Activated CD4-positive, alpha-beta T cell treated with anti-CD3 and anti-CD28 coated beads, Interleukin-2, amount 10 ng/mL, durations not matched to agents 24 days and 14 days (primary cell): ENCODE measurements at regions not wholly inside any gene's neighbourhood (a gene's known extent, or its start where the extent isn't known, plus 50 kb on each side); places are given as distances from the start of the nearest gene placed in this dataset.

ENCODE experiments used
- DNase-seq: peaks from one replicate; pipeline ENCODE4 v3.0.0; 2022
- H3K27ac Mint-ChIP-seq: one replicate; pipeline ENCODE4 v1.8.0; 2022; ENCODE audit warnings: mild to moderate bottlenecking, mixed read lengths
- H3K27me3 Mint-ChIP-seq: one replicate; pipeline ENCODE4 v1.8.0; 2022; ENCODE audit warnings: mixed read lengths
- H3K36me3 Mint-ChIP-seq: one replicate; pipeline ENCODE4 v1.8.0; 2022; ENCODE audit warnings: low read depth, mild to moderate bottlenecking, mixed read lengths
- H3K4me1 Mint-ChIP-seq: one replicate; pipeline ENCODE4 v1.8.0; 2021; ENCODE audit warnings: mixed read lengths
- H3K4me3 Mint-ChIP-seq: one replicate; pipeline ENCODE4 v1.8.0; 2022; ENCODE audit warnings: mild to moderate bottlenecking, moderate library complexity, mixed read lengths
- H3K9me3 Mint-ChIP-seq: one replicate; pipeline ENCODE4 v1.8.0; 2021; ENCODE audit warnings: mixed read lengths
- intact Hi-C: fragments of 100-400 bp; cut with micrococcal nuclease; formaldehyde crosslinking; loops from one replicate; pipeline ENCODE4 v1.15.1; 2023

DNA sequence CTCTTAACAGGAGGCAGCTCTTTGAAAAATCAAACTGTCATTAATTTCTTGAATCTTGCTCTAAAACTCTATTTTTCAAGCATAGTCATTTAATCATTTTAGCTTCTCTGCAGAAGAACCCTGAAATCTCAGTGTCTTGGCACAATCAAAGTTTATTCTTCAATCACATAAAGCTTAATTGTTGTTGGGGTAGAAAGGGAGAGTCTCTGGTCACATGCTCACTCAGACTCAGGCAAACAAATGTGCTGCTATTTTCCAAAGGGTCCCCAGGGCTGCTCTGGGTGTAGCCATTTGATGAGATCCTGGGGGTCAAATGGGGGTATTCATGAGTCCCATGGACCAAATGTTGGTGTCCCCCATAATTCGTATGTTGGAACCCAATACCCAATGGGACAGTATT, 114.8 kb downstream of the MSX2 start:
- H3K4me3 Mint-ChIP-seq = no peak overlapping the region
- intact Hi-C loops = no loop called here
- H3K36me3 Mint-ChIP-seq = no peaks in the 10 kb centered on the region
- DNase-seq = no peak
- no peaks in the 10 kb centered on the region for H3K4me1 Mint-ChIP-seq
- no peaks in the 10 kb centered on the region for H3K27me3 Mint-ChIP-seq
- no peaks in the 10 kb centered on the region for H3K9me3 Mint-ChIP-seq
- H3K27ac Mint-ChIP-seq = no peak overlapping the region

DNA sequence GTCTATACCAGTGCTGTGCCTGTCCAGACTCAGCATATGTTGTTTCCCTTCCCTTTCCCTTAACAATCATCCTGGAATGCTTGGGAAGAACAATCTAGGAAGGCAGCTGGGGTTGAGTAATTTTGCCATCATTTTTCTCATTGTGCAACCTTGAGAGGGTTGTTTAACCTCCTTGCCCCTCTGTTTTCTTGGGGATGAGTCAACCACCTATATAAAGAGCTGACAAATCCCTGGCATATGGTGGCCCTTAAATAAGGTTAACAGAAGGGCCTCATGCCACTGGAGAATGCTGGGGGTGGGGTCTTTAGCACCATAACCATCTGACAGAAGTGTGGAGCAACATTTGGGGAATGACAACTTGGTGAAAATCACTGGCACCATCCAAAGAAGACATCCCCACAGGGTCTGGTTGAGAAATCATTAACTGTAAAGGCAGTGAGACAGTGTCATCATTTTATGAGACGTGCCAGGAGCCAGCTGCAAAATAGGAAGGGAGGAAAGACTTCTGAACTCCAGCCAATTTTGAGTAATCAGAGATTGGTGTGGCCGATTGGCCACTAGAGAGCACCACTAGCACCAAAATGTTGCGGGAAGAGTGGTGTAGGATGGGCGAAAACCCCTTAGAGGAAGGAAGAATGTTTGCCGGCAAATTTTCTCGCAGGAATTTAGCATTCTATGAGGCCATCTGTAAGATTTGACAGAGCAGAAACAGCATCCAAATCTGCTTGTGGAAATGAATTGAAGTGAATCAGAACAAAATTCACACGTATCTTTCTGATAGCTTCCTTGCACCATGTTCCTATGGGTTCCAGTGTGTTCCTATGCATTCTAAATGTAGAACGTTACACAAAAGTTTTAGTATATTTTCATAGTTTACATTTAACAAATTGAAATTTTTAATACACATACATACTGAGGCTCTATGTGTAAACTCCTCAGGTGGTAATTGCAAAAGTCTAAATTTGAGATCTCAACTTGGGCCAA, 113.8 kb downstream of the MSX2 start:
- no peak for DNase-seq
- H3K4me3 Mint-ChIP-seq = no peak overlapping the region
- intact Hi-C loops = no loop called here
- H3K36me3 Mint-ChIP-seq = no peaks in the 10 kb centered on the region
- H3K9me3 Mint-ChIP-seq = no peaks in the 10 kb centered on the region
- no peaks in the 10 kb centered on the region for H3K4me1 Mint-ChIP-seq
- no peak overlapping the region for H3K27ac Mint-ChIP-seq
- H3K27me3 Mint-ChIP-seq = peaks cover 2% of the 10 kb centered on the region

DNA sequence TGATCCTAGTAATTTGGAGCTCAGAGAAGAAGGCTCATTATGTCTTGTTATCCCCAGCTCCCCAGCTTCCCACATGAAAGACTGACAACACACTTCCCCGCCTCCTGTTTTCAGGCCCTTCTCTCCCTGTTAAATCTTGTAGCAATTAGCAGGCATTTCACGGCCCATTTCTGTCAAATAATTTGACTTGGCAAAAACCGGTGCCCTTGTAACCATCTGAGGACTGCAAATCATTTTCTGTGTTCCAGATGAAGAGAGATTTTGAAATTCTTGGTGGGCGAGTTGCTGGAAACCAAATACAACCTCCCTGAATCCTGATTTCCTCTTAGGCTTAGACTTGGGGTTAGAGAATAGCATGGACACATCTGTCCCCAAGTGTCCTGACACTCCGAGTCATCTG, 109.7 kb downstream of the MSX2 start:
- no peak for DNase-seq
- H3K36me3 Mint-ChIP-seq = no peaks in the 10 kb centered on the region
- no peak overlapping the region for H3K4me3 Mint-ChIP-seq
- intact Hi-C loops = no loop called here
- H3K27me3 Mint-ChIP-seq = peaks cover 2% of the 10 kb centered on the region
- no peak overlapping the region for H3K27ac Mint-ChIP-seq
- no peaks in the 10 kb centered on the region for H3K9me3 Mint-ChIP-seq
- no peaks in the 10 kb centered on the region for H3K4me1 Mint-ChIP-seq

DNA sequence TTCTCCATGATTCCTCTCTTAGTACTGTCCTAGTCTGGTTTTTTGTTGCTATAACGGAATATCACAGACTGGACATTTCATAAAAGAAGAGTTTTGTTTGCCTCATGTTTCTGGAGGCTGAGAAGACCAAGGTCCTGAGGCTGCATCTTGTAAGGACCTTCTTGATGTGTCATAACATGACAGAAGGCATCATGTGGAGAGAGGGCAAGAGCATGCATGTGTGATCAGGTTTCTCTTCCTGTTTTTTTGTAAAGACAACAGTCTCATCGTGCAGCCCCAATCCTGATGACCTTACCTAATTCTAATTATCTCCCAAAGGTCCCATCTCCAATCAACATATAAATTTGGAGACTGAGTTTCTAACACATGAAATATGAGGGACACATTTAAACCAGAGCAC, 108.4 kb downstream of the MSX2 start:
- Mint-ChIP-seq H3K27me3 (peaks cover 2% of the 10 kb centered on the region), H3K27ac (no peak overlapping the region), H3K36me3 (no peaks in the 10 kb centered on the region), H3K9me3 (no peaks in the 10 kb centered on the region), H3K4me3 (no peak overlapping the region), H3K4me1 (no peaks in the 10 kb centered on the region)
- no peak for DNase-seq
- intact Hi-C loops = no loop called here

DNA sequence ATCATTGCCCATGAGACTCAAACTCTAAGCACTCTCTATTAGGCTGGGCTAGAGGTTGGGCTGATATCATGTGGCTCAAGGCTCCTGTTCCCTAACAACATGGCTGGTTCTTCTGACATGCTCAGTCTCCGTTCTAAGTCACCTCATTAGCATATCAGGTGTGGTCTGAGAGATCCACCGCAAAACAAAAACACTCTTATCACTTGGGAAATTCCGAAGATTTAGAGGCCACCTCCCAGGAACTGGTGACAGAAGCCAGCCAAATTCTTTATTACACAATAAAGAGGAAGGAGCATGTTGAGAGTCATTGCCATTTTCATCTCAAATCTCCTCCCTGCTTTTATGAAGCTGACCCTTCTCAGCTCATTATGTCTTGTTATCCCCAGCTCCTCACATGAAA, 107.6 kb downstream of the MSX2 start:
- H3K4me3 Mint-ChIP-seq = no peak overlapping the region
- H3K9me3 Mint-ChIP-seq = no peaks in the 10 kb centered on the region
- H3K27ac Mint-ChIP-seq = no peak overlapping the region
- no peak for DNase-seq
- intact Hi-C loops = no loop called here
- H3K36me3 Mint-ChIP-seq = no peaks in the 10 kb centered on the region
- peaks cover 2% of the 10 kb centered on the region for H3K27me3 Mint-ChIP-seq
- no peaks in the 10 kb centered on the region for H3K4me1 Mint-ChIP-seq

DNA sequence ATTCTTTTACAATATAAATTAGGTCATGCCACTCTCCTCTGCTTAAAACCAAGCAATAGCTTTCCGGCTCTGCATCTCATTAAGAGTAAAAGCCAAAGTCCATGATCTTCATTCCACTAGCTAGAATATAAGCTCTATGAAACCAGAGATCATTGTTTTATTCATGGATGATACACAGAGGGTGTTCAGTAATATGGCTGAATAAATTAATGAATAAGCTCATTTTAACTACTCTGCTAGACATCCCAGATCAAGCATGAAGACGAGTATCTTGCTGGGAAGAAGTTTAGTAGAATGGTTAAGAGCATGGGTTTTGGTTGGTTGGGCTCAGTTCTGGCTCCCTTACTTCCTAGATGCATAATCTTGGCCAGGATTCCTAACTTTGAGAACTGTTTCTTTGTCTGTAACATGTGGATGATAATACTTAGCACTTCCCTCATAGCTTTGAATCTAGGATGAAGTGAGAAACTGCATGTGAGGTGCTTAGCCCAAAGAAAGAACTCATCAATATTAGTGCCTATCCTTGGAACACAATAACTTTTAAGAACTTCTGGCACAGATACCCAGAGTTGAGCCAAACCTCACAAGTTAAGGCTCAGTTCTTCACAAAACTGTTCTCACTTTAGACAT, 106.8 kb downstream of the MSX2 start:
- Mint-ChIP-seq H3K27ac (no peak overlapping the region), H3K27me3 (peaks cover 2% of the 10 kb centered on the region), H3K9me3 (no peaks in the 10 kb centered on the region), H3K4me3 (no peak overlapping the region), H3K4me1 (no peaks in the 10 kb centered on the region), H3K36me3 (no peaks in the 10 kb centered on the region)
- intact Hi-C loops = no loop called here
- DNase-seq = no peak

DNA sequence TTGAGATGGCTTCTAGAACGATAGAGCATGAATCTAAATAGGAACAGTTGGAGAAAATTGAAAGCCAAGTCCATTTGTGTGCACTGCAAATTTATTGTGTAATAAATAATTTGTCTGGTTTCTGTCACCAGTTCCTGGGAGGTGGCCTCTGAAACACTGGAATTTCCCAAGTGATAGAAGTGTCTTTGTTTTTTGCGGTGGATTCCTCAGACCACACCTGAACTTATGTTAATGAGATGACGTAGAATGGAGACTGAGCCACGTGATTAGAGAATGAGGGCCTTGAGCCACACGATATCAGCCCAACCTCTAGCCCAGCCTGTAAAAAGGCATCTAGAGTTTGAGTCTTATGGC, 105.1 kb downstream of the MSX2 start:
- intact Hi-C loops = no loop called here
- no peak overlapping the region for H3K4me3 Mint-ChIP-seq
- peaks cover 2% of the 10 kb centered on the region for H3K27me3 Mint-ChIP-seq
- H3K9me3 Mint-ChIP-seq = no peaks in the 10 kb centered on the region
- H3K27ac Mint-ChIP-seq = no peak overlapping the region
- H3K4me1 Mint-ChIP-seq = no peaks in the 10 kb centered on the region
- DNase-seq = no peak
- no peaks in the 10 kb centered on the region for H3K36me3 Mint-ChIP-seq

DNA sequence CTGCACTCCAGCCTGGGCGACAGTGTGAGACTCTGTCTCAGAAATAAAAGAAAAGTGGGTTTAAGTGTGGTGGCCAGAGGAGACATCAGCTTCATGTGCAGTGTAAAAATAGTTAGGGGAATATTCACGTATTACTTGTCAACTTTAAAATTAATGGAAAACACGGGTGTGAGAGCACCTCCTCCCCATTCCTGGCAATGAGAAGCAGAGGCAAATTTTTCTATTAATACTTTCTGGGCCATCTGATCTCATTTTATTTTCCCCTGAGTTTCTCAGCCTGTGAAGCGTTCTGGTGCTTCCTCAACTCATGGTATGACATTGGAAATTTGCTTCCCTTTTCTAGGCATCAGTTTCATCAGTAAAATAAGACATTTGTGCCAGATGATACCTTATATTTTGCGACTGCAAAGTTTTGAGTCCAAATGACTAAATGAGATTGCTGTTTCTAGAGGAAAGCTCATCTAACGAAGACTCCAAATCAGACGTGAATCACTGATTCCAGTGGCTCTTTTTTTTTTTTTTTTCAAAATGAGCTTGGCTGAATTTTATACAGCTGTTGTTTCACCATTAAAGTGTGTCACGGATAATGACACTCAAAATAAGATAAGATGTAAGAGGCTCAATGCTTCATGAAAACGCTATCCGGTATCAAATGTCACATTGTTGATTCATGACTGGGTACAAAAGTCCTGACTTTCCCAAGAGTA, 104.6 kb downstream of the MSX2 start:
- H3K9me3 Mint-ChIP-seq = no peaks in the 10 kb centered on the region
- no peak overlapping the region for H3K27ac Mint-ChIP-seq
- intact Hi-C loops = no loop called here
- H3K36me3 Mint-ChIP-seq = no peaks in the 10 kb centered on the region
- H3K27me3 Mint-ChIP-seq = peaks cover 2% of the 10 kb centered on the region
- no peak overlapping the region for H3K4me3 Mint-ChIP-seq
- no peaks in the 10 kb centered on the region for H3K4me1 Mint-ChIP-seq
- DNase-seq = no peak

DNA sequence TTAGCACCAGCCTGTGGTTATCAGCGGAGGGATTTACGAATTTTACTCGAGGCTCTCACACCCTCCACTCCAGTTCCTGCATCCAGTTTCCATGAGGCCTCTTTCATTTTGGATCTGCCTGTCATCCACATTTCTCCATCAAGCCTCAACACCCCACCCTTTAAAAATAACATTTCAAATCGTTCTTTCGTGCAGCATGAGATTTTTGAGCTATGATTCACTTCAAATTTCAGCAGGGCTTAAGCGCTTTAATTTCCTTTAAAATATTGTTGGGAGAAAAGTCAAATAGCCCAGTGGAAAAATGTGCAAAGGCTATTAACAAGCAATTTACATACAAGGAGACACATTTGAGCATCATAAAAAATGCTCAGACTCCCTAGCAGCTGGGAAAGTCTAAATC, 103.2 kb downstream of the MSX2 start:
- intact Hi-C loops = no loop called here
- no peaks in the 10 kb centered on the region for H3K27me3 Mint-ChIP-seq
- DNase-seq = no peak
- no peaks in the 10 kb centered on the region for H3K36me3 Mint-ChIP-seq
- no peaks in the 10 kb centered on the region for H3K9me3 Mint-ChIP-seq
- no peak overlapping the region for H3K4me3 Mint-ChIP-seq
- H3K27ac Mint-ChIP-seq = no peak overlapping the region
- H3K4me1 Mint-ChIP-seq = no peaks in the 10 kb centered on the region

DNA sequence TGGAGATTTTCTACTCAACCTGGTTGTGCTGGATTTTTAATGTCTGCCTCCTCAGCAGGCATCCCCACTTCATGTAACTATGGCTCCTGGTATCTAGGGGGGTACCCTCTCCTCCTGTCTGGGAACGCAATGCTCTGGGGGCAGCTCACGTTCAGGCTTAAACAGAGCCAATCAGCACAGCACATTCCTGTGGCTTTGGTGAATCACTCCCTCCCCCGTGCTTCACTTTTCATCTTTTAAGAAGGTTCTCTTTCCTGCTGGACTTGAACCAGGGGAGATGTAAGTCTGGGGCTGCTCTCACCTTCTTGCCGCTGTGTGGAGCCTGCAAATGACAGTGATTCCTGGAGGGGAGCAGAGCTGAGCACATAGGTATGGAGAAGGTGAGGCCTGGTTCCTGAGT, 101.2 kb downstream of the MSX2 start:
- intact Hi-C loops = no loop called here
- Mint-ChIP-seq H3K27ac (no peak overlapping the region), H3K27me3 (no peaks in the 10 kb centered on the region), H3K4me1 (no peaks in the 10 kb centered on the region), H3K36me3 (no peaks in the 10 kb centered on the region), H3K9me3 (no peaks in the 10 kb centered on the region), H3K4me3 (no peak overlapping the region)
- DNase-seq = no peak

DNA sequence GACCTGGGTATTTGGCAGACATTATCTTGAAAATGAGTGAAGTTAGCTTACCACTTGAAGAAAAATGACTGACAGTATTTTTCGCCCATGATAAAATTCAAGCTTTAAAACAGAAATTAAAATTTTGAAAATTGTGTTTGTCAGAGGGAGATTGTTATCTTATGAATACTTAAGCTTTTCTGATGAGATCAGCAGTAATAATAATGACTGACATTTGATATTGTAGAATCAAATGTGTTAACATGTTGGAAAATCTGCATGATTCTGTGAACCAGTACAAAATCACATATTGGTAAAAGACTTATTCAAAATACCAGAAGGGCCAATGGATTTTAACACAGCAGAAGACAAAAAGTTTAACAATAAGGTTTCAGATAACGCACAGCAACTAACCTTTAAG, 94.0 kb downstream of the MSX2 start:
- H3K9me3 Mint-ChIP-seq = no peaks in the 10 kb centered on the region

DNA sequence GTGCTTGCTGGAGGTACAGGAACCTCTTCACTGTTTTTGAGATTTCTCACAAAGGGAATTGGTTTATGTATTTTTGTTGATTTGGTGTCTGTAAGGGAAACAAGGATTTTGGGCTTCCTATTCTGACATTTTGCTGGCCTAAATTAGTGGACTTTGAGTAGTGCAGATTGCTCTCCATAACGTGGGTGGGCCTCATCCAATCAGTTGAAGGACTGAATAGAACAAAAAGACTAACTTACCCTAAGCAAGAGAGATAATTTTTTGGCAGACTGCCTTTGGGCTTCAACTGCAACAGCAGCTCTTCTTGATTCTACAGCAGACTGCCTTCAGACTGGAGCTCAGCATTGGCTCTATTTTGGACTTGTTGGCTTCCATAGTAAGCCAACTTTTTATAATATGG, 93.2 kb downstream of the MSX2 start:
- no peaks in the 10 kb centered on the region for H3K36me3 Mint-ChIP-seq
- no peak overlapping the region for H3K4me3 Mint-ChIP-seq
- H3K27me3 Mint-ChIP-seq = no peaks in the 10 kb centered on the region
- no peak for DNase-seq
- intact Hi-C loops = no loop called here
- no peaks in the 10 kb centered on the region for H3K4me1 Mint-ChIP-seq
- no peaks in the 10 kb centered on the region for H3K9me3 Mint-ChIP-seq
- H3K27ac Mint-ChIP-seq = no peak overlapping the region

More for the DNA sequence above, 94.0 kb downstream of the MSX2 start:
- Mint-ChIP-seq H3K4me3 (no peak overlapping the region), H3K27ac (no peak overlapping the region), H3K36me3 (no peaks in the 10 kb centered on the region), H3K27me3 (no peaks in the 10 kb centered on the region), H3K4me1 (no peaks in the 10 kb centered on the region)
- intact Hi-C loops = no loop called here
- DNase-seq = no peak

DNA sequence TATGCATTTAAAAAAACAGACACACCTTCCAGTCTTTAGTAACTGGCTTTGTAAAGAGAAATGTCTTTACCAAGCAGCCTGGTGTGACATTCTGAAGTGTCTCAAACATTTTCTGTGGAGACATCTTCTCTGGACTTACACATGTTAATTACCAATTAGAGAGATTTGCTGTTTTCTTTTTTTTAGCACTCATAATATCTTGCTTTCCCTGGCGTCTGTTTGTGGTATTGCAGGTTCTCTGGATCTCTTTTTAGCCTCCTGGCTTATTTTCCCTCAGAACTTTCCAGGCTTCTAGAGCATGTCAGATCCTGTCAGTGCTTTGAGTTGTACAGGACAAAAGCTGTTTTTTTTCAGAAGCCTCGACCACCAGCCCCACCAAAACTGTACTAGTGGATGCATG, 92.5 kb downstream of the MSX2 start:
- H3K36me3 Mint-ChIP-seq = no peaks in the 10 kb centered on the region
- H3K4me3 Mint-ChIP-seq = no peak overlapping the region
- no peaks in the 10 kb centered on the region for H3K9me3 Mint-ChIP-seq
- no peaks in the 10 kb centered on the region for H3K27me3 Mint-ChIP-seq
- intact Hi-C loops = no loop called here
- no peak for DNase-seq
- no peaks in the 10 kb centered on the region for H3K4me1 Mint-ChIP-seq
- no peak overlapping the region for H3K27ac Mint-ChIP-seq

DNA sequence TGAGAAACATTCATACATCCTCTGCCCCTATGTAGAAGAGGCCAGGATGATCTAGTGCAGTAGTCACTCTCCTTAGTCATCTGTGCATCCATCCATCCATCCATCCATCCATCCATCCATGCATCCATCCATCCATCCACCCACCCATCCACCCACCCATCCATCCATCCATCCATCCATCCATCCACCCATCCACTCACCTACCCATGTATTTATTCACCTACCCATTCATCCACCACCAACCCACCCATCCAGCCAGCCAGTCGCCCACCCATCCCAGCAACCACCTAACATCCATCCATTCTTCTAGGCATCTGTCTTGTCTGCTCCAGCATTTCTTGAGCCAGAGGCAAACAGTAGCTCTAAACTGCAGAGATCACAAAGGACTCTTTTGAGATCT, 87.1 kb downstream of the MSX2 start:
- no peaks in the 10 kb centered on the region for H3K27me3 Mint-ChIP-seq
- H3K4me3 Mint-ChIP-seq = no peak overlapping the region
- intact Hi-C loops = no loop called here
- no peaks in the 10 kb centered on the region for H3K36me3 Mint-ChIP-seq
- no peaks in the 10 kb centered on the region for H3K4me1 Mint-ChIP-seq
- no peak overlapping the region for H3K27ac Mint-ChIP-seq
- DNase-seq = no peak
- no peaks in the 10 kb centered on the region for H3K9me3 Mint-ChIP-seq
